GM23338 (cell line): ENCODE measurements at regions not wholly inside any gene's neighbourhood (a gene's known extent, or its start where the extent isn't known, plus 50 kb on each side); places are given as distances from the start of the nearest gene placed in this dataset.

ENCODE experiments used
- CREB1 ChIP-seq: fragments of 250-450 bp; sonication (Bioruptor Pico); IDR thresholded peaks from 2 replicates; pipeline ENCODE4 v1.5.0; 2020; ENCODE audit warnings: low read depth, mild to moderate bottlenecking, moderate library complexity
- CTCF ChIP-seq, 2 experiments: fragments of 200-600 bp in 1 of 2; sonication (generic) in 1 of 2; conservative IDR thresholded peaks; 2 replicates each; pipeline versions ENCODE4 v1.5.1 to v1.6.1; 2016 to 2017; ENCODE audit warnings: antibody characterized with exemption in 2 of 2, low read depth in 2 of 2, mild to moderate bottlenecking in 2 of 2, moderate library complexity in 1 of 2
- ETS1 ChIP-seq: IDR thresholded peaks from 2 replicates; pipeline ENCODE4 v1.6.1; 2016; ENCODE audit warnings: antibody characterized with exemption
- EZH2phosphoT487 ChIP-seq: fragments of 200-600 bp; sonication (generic); IDR thresholded peaks from one replicate; pipeline ENCODE4 v1.8.1; 2018; ENCODE audit warnings: antibody characterized with exemption; ENCODE audit not compliant: unreplicated experiment
- JUNB ChIP-seq: IDR thresholded peaks from one replicate; pipeline ENCODE4 v1.6.1; 2016; ENCODE audit warnings: antibody characterized with exemption; ENCODE audit not compliant: unreplicated experiment
- POLR2AphosphoS5 ChIP-seq: IDR thresholded peaks from 2 replicates; pipeline ENCODE4 v1.6.1; 2016; ENCODE audit warnings: antibody characterized with exemption, low read depth
- STAT1 ChIP-seq: IDR thresholded peaks from one replicate; pipeline ENCODE4 v1.6.1; 2016; ENCODE audit warnings: antibody characterized with exemption; ENCODE audit not compliant: unreplicated experiment
- ZNF331 ChIP-seq: fragments of 250-450 bp; sonication (Bioruptor Pico); IDR thresholded peaks from 2 replicates; pipeline ENCODE4 v1.5.0; 2020; ENCODE audit warnings: low read depth, mild to moderate bottlenecking, moderate library complexity
- ZNF462 ChIP-seq: fragments of 250-450 bp; sonication (Bioruptor Pico); IDR thresholded peaks from 2 replicates; pipeline ENCODE4 v1.5.0; 2020; ENCODE audit warnings: mild to moderate bottlenecking, moderate library complexity

GRCh38 chr14:97687944-97688630 lies 890.9 kb downstream of the VRK1 start (continued):
- no peak for TF ChIP-seq ZNF462 (CRISPR knock-in tag)
- TF ChIP-seq POLR2AphosphoS5 = no peak
- TF ChIP-seq ZNF331 (CRISPR knock-in tag) = no peak
- TF ChIP-seq ETS1 = no peak
- TF ChIP-seq JUNB = no peak
- no peak for TF ChIP-seq CREB1 (CRISPR knock-in tag)
- TF ChIP-seq CTCF (conservative IDR thresholded peaks at IDR 0.05; ENCODE audit: low read depth in 2 of 2) = no peak
- TF ChIP-seq STAT1 = no peak
- TF ChIP-seq EZH2phosphoT487 = no peak
